HT1080 (cell line): ENCODE measurements at regions not wholly inside any gene's neighbourhood (a gene's known extent, or its start where the extent isn't known, plus 50 kb on each side); places are given as distances from the start of the nearest gene placed in this dataset.

ENCODE experiments used
- DNase-seq: peaks from one replicate; pipeline ENCODE4 v3.0.0-alpha.2; 2015; ENCODE audit warnings: low read depth

DNA sequence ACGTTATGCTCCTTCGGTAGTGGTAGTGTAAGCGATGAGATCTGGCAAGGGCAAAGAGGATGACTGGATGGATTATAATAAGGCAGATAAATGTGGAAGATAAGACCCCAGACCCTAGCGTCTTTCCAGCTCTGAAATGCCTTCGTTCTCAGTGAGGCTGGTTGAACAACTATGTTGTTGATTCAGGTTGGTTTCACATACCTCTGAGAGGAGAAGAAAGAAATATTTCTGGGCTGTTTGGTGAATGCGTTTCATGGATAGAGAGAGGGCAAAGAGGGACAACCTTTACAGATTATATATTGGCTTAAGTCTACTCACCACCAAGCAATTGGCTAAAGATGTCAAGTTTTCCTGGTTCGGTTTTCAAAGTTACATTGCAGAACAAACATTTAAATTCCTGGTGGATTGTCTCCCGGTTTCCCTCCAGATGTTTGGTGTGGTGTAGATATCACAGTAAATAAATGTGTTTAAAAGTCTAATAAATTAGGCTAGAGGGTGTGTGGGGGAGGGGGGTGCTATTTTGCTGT lies 190.1 kb upstream of the GLI2 start:
- no peak for DNase-seq

DNA sequence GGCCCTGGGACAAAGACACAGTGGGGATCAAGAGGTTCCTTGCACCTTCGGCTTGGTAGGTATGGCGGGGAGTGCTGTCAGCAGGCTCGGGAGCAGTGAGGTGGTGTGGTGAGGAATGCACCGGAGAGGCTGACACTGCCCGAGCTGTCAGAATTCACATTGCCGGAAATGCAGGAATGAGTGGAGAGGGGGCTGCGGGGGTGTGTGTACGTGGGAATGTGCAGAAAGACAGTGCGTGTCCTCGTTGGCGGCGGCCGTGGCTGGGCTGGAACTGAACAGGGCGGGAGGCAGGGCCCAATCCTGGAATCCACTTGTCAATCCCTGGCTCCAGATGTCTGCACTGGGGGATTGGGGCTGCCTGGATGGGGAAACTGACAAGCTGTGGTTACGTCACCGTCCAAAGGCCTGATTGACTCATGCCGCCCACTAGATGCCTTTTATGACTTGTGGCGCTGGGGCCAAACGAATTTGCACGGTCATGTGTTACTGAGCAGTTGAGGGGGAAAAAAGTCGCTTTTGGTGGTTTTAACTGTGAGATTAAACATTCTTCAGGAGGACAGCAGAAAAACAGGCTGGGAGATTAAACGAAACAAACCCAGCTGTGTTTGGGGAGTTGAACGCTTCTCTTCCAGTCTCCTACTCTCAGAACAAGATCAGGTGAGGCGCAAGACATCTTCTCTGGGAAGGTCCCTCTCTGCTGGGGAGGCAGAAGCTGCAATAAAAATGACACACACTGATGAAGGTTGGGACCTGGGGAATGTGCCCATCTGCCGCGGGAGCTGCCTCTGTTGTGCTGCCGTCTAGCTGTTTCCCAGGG lies 189.4 kb upstream of the GLI2 start:
- peak; percentile 52 for DNase-seq

GRCh38 chr2:120546865-120547390 lies 188.7 kb upstream of the GLI2 start:
- no peak for DNase-seq

GRCh38 chr2:120547662-120548061 lies 188.0 kb upstream of the GLI2 start:
- DNase-seq = no peak

DNA sequence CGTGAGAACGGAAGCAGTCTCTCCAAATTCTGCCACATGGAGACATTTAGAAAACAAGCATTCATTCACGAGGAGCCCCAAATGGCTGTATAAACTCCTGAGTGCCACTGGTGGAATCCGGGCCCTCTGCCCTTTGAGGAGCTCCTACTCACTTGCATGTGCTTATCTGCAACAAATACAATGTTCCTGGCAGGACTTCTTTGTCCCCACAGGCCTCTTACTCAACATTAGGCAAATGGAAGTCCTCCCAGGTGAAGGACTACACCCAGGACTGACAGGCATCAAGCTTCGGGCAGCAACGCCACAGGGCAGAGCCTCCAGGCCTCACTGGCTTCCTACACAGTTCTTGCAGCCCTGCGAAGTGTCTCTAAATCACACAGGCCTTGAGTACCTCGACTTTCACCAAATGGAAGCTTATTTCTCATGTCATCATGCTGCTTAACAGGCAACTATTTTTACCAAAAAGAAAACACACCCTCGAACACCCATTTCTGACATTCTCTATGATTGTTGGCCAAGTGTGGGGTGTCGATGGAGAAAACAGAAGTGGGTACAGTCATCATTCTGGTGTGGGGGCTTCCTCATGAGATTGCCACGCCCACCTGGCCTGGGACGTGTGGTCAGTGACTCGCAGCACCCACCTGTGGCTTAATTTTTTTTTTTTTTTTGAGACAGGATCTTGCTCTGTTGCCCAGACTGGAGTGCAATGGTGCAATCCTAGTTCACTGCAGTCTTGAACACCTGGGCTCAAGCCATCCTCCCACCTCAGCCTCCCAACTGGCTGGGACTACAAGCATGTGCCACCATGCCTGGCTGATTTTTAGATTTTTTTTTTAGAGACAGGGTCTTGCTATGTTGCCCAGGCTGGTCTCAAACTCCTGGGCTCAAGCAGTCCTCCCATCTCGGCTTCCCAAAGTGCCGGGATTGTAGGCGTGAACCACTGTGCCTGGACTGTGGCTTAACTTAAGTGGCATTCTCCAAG lies 186.8 kb upstream of the GLI2 start:
- no peak for DNase-seq

- no peak for DNase-seq
Observed at GRCh38 chr2:120549841-120550240, 185.8 kb upstream of the GLI2 start.

DNA sequence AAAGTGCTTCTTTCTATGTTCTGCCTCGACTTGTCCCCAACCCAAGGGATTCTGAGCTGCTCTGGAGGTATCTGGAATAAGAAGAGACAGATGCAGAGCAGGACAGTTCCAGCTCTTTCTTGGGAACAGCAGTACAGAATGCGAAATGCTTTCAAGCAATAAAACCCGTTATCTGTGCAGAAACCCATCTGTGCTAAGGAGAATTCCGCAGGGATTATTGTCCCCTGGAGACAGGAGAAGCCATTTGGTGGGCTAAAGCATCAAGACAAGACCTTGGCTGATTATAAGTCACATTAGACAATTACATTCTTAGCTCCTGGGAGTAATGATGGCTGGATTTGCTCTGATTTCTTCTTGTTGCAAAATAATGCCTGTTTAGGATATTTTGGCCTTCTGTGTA lies 185.4 kb upstream of the GLI2 start:
- no peak for DNase-seq

GRCh38 chr2:120550893-120551446 lies 184.7 kb upstream of the GLI2 start:
- no peak for DNase-seq

GRCh38 chr2:120551522-120551921 lies 184.1 kb upstream of the GLI2 start:
- DNase-seq = no peak

DNA sequence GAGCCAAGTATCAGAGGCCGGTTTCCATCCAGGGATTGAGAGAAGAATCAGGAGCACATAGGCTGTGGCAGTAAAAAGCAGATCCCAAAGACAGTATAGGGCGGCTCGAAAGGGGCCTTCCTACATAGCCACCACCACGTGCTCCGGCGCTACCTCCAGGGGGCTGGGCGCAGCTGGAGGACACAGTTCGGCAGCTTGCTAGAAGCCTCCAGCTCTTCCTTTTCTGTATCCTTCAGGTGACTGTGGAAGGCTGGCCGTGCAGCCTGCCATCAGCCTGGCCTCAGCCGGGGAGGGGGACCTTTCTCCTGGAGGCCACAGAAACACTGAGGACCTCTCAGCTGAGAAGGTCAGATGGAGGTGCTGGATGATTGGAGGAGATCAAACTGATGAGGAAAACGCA lies 183.6 kb upstream of the GLI2 start:
- DNase-seq = no peak

DNA sequence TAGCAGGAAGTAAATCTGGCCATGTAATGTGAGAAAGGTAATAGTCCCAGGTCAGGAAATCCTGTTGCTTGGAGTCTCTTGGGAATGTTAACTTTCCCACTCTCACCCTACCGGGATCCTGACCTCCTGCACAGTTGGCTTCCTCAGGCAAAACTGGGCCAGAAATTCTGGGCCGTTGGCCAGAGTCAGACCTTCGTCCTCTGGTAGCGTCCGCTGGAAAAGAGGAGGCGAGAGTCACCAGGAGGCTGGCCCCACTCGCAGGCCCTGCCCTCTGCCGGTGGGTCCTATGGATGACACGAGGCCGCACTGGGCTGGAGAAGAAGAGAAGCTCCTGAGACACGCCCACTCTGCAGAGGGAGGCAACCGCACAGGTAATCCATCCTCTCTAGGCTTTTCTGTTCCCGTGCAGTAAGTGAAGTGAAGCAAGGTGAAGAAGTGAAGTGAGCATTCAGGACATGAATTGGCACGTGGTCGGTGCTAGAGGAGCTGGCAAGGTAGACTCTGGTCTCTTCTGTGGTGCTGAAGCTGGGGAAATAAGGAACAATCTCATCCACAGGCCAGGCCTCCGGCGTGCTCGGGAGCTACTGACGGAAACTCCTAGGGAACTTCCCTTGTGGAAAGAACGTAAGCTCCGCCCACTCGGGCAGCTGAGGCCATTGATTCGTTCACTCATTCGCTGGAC lies 182.7 kb upstream of the GLI2 start:
- DNase-seq = peak; percentile 57

DNA sequence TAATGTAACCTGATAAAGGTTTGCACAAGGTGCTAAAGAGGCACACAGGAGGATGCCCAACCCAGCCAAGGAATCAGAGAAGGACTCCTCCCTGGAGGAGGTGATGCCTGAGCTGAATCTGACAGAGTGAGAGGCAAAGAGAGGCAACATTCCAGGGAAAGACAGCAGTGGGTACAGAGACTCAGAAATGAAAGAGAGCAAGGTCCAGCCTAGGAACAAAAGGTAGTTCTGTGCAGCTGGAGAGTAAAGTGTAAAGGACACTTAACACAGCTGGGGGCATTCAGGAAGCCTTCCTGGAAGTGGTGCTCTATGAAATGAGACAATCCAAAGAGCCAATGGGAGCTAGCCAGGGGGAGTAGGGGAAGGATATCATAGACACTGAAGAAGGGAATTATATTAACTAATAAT lies 181.0 kb upstream of the GLI2 start:
- no peak for DNase-seq

DNA sequence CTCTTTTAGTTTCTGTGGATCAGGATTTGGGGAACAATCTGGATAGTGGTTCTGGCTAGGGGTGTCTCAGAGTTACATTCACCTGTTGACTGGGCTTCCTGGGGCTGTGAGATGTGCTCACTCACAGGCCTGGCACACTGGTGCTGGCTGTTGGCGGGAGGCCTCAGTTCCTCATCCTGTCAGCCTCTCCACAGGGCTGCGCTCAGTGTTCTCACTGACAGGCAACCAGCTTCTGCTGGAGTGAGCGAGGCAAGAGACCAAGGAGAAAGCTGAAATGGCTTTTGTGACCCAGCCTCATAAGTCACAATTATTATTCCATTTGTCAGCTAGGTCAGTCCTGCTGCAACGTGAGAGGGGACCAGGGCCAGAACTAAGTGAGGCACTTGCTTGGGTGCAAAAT lies 180.6 kb upstream of the GLI2 start:
- no peak for DNase-seq

- no peak for DNase-seq
Observed at GRCh38 chr2:120556911-120557310, 178.8 kb upstream of the GLI2 start.

GRCh38 chr2:120558847-120559246 lies 176.8 kb upstream of the GLI2 start:
- DNase-seq = no peak

- peak; percentile 92 for DNase-seq
Observed at GRCh38 chr2:120559401-120559800, 176.3 kb upstream of the GLI2 start.

GRCh38 chr2:120560330-120560729 lies 175.3 kb upstream of the GLI2 start:
- no peak for DNase-seq

GRCh38 chr2:120561379-120562035 lies 174.2 kb upstream of the GLI2 start:
- no peak for DNase-seq

DNA sequence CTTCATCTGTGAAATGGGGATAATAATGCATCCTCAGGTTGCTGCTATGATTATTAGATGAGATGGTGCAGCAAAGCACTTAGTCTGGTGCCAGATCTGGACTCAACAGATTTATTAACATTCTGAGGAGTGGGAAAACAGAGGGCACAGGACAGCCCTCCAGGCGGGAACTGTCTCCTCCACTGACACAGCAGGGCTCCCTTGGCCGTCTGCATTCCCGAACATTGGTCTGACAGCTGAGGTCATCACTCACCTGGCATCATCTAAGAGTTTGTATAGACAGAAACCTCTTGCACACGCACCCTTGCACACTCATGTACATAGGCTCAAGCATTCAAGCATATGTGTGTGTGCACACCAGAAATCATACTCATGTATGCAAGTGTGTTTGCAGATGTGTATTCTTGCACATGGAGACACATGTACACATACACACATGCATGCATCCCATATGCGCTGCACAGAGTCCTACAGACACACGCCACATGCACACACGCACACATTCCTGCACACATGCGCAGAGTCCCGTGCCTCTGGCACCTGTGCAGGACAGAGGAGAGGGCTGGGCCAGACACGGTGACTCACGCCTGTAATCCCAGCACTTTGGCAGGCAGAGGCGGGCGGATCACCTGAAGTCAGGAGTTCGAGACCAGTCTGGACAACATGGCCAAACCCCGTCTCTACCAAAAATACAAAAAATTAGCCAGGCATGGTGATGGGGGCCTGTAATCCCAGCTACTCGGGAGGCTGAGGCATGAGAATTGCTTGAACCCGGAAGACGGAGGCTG lies 173.3 kb upstream of the GLI2 start:
- no peak for DNase-seq

DNA sequence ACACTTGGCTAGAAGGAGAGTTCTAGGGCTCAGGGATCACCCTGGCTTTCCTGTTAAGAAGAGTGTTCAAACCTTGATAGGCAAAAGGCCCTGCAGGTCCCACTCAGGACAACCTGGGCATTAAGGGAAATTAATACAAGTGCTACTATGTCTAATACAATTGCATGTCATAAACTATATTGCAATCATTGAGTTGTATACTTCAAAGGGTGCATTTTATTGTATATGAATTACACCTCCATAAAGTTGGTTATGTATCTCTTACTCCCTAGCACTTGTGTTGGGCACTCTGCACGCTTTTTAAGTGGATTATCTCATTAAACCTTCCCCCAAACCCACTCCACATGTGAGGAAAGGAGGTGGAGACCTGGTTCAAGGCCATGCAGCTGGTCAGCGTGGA lies 172.1 kb upstream of the GLI2 start:
- DNase-seq = no peak
